ENCODE measurements at regions not wholly inside any gene's neighbourhood (a gene's known extent, or its start where the extent isn't known, plus 50 kb on each side); places are given as distances from the start of the nearest gene placed in this dataset.

- Mint-ChIP-seq H3K27me3 (ENCODE audit: low read depth) (no peaks in the 10 kb centered on the region), H3K9me3 (no peaks in the 10 kb centered on the region), H3K36me3 (ENCODE audit: low read depth) (no peaks in the 10 kb centered on the region), H3K4me1 (peaks cover 11% of the 10 kb centered on the region), H3K4me3 (no peak overlapping the region), H3K27ac (ENCODE audit: unreplicated experiment) (no peak overlapping the region)
- DNase-seq (ENCODE audit: low read depth, low spot score) = no peak
- TF ChIP-seq CTCF (conservative IDR thresholded peaks at IDR 0.05) = no peak
These were observed 51.0 kb upstream of the INPP5A start for GRCh38 chr10:132486539-132487121.

GRCh38 chr10:132487241-132488135 is 50.1 kb upstream of the INPP5A start:
- Mint-ChIP-seq H3K4me1 (peaks cover 5% of the 10 kb centered on the region), H3K4me3 (no peak overlapping the region), H3K27me3 (ENCODE audit: low read depth) (no peaks in the 10 kb centered on the region), H3K9me3 (no peaks in the 10 kb centered on the region), H3K36me3 (ENCODE audit: low read depth) (no peaks in the 10 kb centered on the region), H3K27ac (ENCODE audit: unreplicated experiment) (no peak overlapping the region)
- TF ChIP-seq CTCF (conservative IDR thresholded peaks at IDR 0.05) = no peak
- DNase-seq (ENCODE audit: low read depth, low spot score) = no peak

Measured in neural crest cell (in vitro differentiated cells).